Ovary (tissue), 7 donors: ENCODE measurements at regions not wholly inside any gene's neighbourhood (a gene's known extent, or its start where the extent isn't known, plus 50 kb on each side); places are given as distances from the start of the nearest gene placed in this dataset.

Source experiments
- DNase-seq, 5 donors: peaks; one replicate each; pipeline ENCODE4 v3.0.0-alpha.2; 2019 to 2020
- H3K27ac ChIP-seq, 2 donors: fragments of 200-600 bp; one replicate each; pipeline versions ENCODE4 v1.5.1 to v1.8.0; 2019 to 2022
- H3K27me3 ChIP-seq: fragments of 200-600 bp; one replicate; pipeline ENCODE4 v1.8.0; 2022
- H3K36me3 ChIP-seq: fragments of 200-600 bp; sonication (generic); one replicate; pipeline ENCODE4 v1.5.1; 2019
- H3K4me1 ChIP-seq: one replicate; pipeline ENCODE4 v1.8.1; 2013; ENCODE audit warnings: mild to moderate bottlenecking, moderate library complexity; ENCODE audit not compliant: insufficient read depth
- H3K4me3 ChIP-seq: fragments of 200-600 bp; sonication (generic); one replicate; pipeline ENCODE4 v1.5.1; 2017
- H3K9me3 ChIP-seq, 2 donors: fragments of 200-600 bp in 1 of 2; sonication (generic) in 1 of 2; one replicate each; pipeline versions ENCODE4 v1.5.1 to v1.8.1; 2013 to 2019; ENCODE audit warnings: mild to moderate bottlenecking in 1 of 2, moderate library complexity in 1 of 2
- EP300 ChIP-seq: sonication (generic); formaldehyde crosslinking; IDR thresholded peaks from one replicate; pipeline ENCODE4 v1.6.1; 2017; ENCODE audit warnings: antibody characterized with exemption
- POLR2A ChIP-seq: fragments of 450-650 bp; IDR thresholded peaks from one replicate; pipeline ENCODE4 v1.6.1; 2017; ENCODE audit warnings: antibody characterized with exemption, mild to moderate bottlenecking, moderate library complexity
- WGBS, 3 donors: extraction: QIAGEN DNeasy Blood & Tissue Kit in 1 of 3; methylation state at CpG; one replicate each; pipeline versions ENCODE4 v1.1.5 to v1.1.7; 2013 to 2017; 5-methylcytosine and 5-hydroxymethylcytosine counted together
- intact Hi-C, 4 donors: fragments of 100-400 bp; cut with DNase I; formaldehyde crosslinking; loops; one replicate each; pipeline versions ENCODE4 v1.11.0 to v1.15.1; 2022 to 2023
- TF ChIP-seq, protein P1 (sequence below), 3 donors: fragments of 450-650 bp in 2 of 3; fragments of 200-600 bp in 1 of 3; IDR thresholded peaks; one replicate each; pipeline versions ENCODE4 v1.5.1 to v1.8.0; 2016 to 2022; ENCODE audit warnings: antibody characterized with exemption in 3 of 3, mild to moderate bottlenecking in 1 of 3
- donor health status: DM: no; HTN: no; CAD: no; lungs with moderate emphysema.
- donor health status: DM: no; HTN: no; CAD: no.
- donor health status: Bipolar disorder and iron deficiency.
- donor health status: DM: no; HTN: no; CAD: no.
- donor health status: DM: yes; HTN: yes; CAD: no.

DNA sequence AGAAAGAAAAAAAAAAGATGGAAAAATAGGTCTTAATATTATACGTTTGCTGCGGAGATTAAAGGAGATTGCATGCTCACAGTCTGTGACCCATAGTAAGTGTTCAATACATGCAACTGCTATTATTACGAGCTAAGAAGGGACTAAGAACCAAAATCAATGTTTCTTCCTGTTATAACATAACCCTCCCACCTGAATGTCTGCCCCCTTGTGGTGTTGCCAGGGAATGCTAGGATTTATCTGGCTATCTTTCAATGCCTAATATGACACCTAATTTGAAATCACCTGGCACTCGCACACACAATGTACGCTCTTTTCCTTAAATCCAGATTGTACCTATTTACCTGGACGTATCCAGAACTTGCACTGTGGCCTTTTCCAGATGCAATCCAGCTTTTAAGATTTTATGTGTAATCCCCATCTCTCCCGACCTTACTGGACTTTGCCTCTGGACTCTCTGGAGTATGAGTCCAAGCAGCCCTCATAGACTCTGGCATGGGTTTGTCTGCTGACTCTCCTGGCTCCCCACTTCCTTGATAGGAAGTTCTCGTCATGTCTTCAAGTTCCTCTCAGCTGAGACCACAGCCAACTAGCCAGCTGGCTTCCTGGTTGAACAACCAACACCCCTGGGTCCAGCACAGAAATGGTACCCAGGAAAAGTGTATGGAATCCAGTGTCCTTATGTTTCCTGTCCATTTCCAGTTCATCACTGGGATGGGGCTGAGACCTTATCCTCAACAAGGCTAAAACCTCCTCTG lies 151.5 kb downstream of the CCDC34 start:
- H3K9me3 ChIP-seq: no peaks in the 10 kb centered on the region
- no peak overlapping the region for H3K4me3 ChIP-seq
- no peak for DNase-seq
- H3K27me3 ChIP-seq: no peaks in the 10 kb centered on the region
- no peak overlapping the region for H3K27ac ChIP-seq
- TF ChIP-seq, protein P1, sequence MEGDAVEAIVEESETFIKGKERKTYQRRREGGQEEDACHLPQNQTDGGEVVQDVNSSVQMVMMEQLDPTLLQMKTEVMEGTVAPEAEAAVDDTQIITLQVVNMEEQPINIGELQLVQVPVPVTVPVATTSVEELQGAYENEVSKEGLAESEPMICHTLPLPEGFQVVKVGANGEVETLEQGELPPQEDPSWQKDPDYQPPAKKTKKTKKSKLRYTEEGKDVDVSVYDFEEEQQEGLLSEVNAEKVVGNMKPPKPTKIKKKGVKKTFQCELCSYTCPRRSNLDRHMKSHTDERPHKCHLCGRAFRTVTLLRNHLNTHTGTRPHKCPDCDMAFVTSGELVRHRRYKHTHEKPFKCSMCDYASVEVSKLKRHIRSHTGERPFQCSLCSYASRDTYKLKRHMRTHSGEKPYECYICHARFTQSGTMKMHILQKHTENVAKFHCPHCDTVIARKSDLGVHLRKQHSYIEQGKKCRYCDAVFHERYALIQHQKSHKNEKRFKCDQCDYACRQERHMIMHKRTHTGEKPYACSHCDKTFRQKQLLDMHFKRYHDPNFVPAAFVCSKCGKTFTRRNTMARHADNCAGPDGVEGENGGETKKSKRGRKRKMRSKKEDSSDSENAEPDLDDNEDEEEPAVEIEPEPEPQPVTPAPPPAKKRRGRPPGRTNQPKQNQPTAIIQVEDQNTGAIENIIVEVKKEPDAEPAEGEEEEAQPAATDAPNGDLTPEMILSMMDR (IDR thresholded peaks at IDR 0.05): no peak
- TF ChIP-seq POLR2A (no peak), EP300 (no peak)
- WGBS, 3 donors: 92 to 95% (median 92%) methylated on average over 8 of the region's 8 CpGs
- intact Hi-C loops: no loop called here
- H3K36me3 ChIP-seq: no peaks in the 10 kb centered on the region
- H3K4me1 ChIP-seq: peaks cover 21% of the 10 kb centered on the region

DNA sequence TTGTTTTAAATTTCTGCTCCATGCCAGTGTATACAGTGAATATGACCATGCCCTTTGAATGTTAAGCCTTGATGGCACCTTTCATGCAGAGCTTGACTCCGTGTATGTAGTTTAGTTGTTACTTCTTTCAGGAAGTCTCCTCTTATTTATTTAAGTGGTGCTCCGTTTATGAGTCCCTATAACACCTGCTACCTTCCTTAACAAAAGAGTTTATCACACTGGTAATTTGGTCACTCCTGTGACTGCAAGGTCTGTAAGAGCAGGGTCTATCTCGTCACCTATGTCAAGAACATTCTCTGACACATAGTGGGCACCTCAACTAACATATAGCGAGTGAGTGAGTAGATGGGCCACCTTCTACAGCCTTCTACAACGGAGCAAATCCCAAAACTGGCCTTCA lies 152.5 kb downstream of the CCDC34 start:
- 77 to 83% (median 80%) methylated on average over 5 of the region's 5 CpGs for WGBS, 3 donors
- H3K27ac ChIP-seq: no peak overlapping the region
- DNase-seq: no peak
- no peaks in the 10 kb centered on the region for H3K27me3 ChIP-seq
- TF ChIP-seq EP300: no peak
- TF ChIP-seq POLR2A: no peak
- TF ChIP-seq, protein P1 (IDR thresholded peaks at IDR 0.05): no peak
- H3K4me1 ChIP-seq: peaks cover 15% of the 10 kb centered on the region
- no peaks in the 10 kb centered on the region for H3K9me3 ChIP-seq
- H3K36me3 ChIP-seq: no peaks in the 10 kb centered on the region
- intact Hi-C loops: no loop called here
- no peak overlapping the region for H3K4me3 ChIP-seq

DNA sequence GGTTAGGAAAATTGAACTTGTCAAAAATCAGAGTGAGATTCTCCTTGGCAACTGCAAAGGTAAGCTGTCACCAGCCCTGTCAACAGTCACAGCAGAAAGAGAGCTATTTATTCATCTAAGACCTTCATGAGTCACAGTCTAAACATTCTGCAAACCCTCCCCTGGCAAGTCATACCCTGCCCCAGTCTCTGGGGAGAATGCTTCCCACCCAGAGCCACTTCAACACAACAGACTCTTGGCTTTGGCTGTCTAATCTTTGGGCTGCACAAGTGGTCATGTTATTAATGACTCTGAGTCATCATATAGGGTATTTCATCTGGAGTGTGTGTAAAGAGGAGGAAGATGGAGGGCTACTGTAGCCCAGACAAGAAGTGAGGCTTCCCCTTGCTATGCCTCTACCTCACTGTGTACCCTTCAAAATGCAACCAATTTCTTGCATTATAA lies 153.4 kb downstream of the CCDC34 start:
- intact Hi-C loops: no loop called here
- H3K27ac ChIP-seq: no peak overlapping the region
- TF ChIP-seq, protein P1 (IDR thresholded peaks at IDR 0.05): no peak
- TF ChIP-seq EP300 (no peak), POLR2A (no peak)
- H3K27me3 ChIP-seq: no peaks in the 10 kb centered on the region
- no peak for DNase-seq
- H3K4me1 ChIP-seq: peaks cover 15% of the 10 kb centered on the region
- no peak overlapping the region for H3K4me3 ChIP-seq
- H3K9me3 ChIP-seq: no peaks in the 10 kb centered on the region
- H3K36me3 ChIP-seq: no peaks in the 10 kb centered on the region

DNA sequence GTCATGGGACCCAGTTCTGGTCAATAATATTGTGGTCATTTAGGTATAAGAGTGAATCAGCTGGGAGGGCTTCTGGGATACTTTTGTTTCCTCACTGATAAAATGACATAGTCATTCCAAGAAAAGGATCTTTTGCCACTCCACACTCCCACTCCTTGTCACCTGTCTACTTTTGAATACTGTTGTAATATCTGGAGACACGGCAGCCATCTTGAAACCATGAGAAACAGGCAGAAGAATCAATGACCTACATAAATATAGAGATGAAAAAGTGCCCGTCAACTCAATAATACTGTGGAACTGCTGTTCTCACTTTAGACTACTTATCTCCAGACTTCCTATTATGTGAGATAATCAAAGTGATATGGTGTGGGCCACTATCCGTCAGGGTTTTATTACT lies 154.2 kb downstream of the CCDC34 start:
- Histone ChIP-seq H3K4me3 (no peak overlapping the region), H3K36me3 (no peaks in the 10 kb centered on the region), H3K27me3 (no peaks in the 10 kb centered on the region), H3K27ac (no peak overlapping the region), H3K9me3 (no peaks in the 10 kb centered on the region), H3K4me1 (peaks cover 11% of the 10 kb centered on the region)
- 95 to 99% (median 98%) methylated on average over 3 of the region's 3 CpGs for WGBS, 3 donors
- no peak for DNase-seq
- intact Hi-C loops: no loop called here
- TF ChIP-seq, protein P1 (IDR thresholded peaks at IDR 0.05): no peak
- TF ChIP-seq EP300: no peak
- TF ChIP-seq POLR2A: no peak
